ENCODE measurements at regions not wholly inside any gene's neighbourhood (a gene's known extent, or its start where the extent isn't known, plus 50 kb on each side); places are given as distances from the start of the nearest gene placed in this dataset.
"Not testable (repeated sequence)": the region's sequence is repeated elsewhere in the genome, so short reads cannot be mapped to it uniquely, and the experiment has no call there.

GRCh38 chr7:85384392-85384791 lies 197.5 kb upstream of the SEMA3D start:
- H3K27ac Mint-ChIP-seq, result no peak overlapping the region
- H3K4me3 Mint-ChIP-seq, result no peak overlapping the region
- H3K27me3 Mint-ChIP-seq, result no peaks in the 10 kb centered on the region
- no peak for ATAC-seq
- H3K9me3 Mint-ChIP-seq, result peaks cover 7% of the 10 kb centered on the region
- H3K4me1 Mint-ChIP-seq, result no peaks in the 10 kb centered on the region
- no peaks in the 10 kb centered on the region for H3K36me3 Mint-ChIP-seq

- H3K27me3 Mint-ChIP-seq, result no peaks in the 10 kb centered on the region
- H3K36me3 Mint-ChIP-seq, result no peaks in the 10 kb centered on the region
- no peaks in the 10 kb centered on the region for H3K4me1 Mint-ChIP-seq
- peaks cover 7% of the 10 kb centered on the region for H3K9me3 Mint-ChIP-seq
- no peak for ATAC-seq
- no peak overlapping the region for H3K4me3 Mint-ChIP-seq
- no peak overlapping the region for H3K27ac Mint-ChIP-seq
Observed at GRCh38 chr7:85381212-85381611, 194.4 kb upstream of the SEMA3D start.

GRCh38 chr7:85376589-85376988 lies 189.7 kb upstream of the SEMA3D start:
- Mint-ChIP-seq H3K4me1 (no peaks in the 10 kb centered on the region), H3K9me3 (peaks cover 3% of the 10 kb centered on the region), H3K36me3 (no peaks in the 10 kb centered on the region), H3K27ac (no peak overlapping the region), H3K27me3 (no peaks in the 10 kb centered on the region), H3K4me3 (no peak overlapping the region)
- ATAC-seq, result no peak

GRCh38 chr7:85356916-85357315 lies 170.1 kb upstream of the SEMA3D start:
- no peak overlapping the region for H3K27ac Mint-ChIP-seq
- H3K27me3 Mint-ChIP-seq, result no peaks in the 10 kb centered on the region

GRCh38 chr7:85343484-85343883 lies 156.6 kb upstream of the SEMA3D start:
- H3K9me3 Mint-ChIP-seq, result no peaks in the 10 kb centered on the region
- H3K27me3 Mint-ChIP-seq, result no peaks in the 10 kb centered on the region
- H3K36me3 Mint-ChIP-seq, result no peaks in the 10 kb centered on the region
- no peak overlapping the region for H3K4me3 Mint-ChIP-seq
- H3K4me1 Mint-ChIP-seq, result peaks cover 12% of the 10 kb centered on the region
- peak overlapping the region; percentile 3 for H3K27ac Mint-ChIP-seq
- ATAC-seq, result peak; percentile 72

More at GRCh38 chr7:85356916-85357315, 170.1 kb upstream of the SEMA3D start:
- H3K4me1 Mint-ChIP-seq, result no peaks in the 10 kb centered on the region
- no peak for ATAC-seq
- peaks cover 6% of the 10 kb centered on the region for H3K9me3 Mint-ChIP-seq
- no peak overlapping the region for H3K4me3 Mint-ChIP-seq
- no peaks in the 10 kb centered on the region for H3K36me3 Mint-ChIP-seq

- no peak overlapping the region for H3K4me3 Mint-ChIP-seq
Observed at GRCh38 chr7:85342781-85343180, 155.9 kb upstream of the SEMA3D start.

GRCh38 chr7:85341973-85342372 lies 155.1 kb upstream of the SEMA3D start:
- Mint-ChIP-seq H3K4me3 (no peak overlapping the region), H3K27ac (no peak overlapping the region), H3K27me3 (no peaks in the 10 kb centered on the region), H3K36me3 (no peaks in the 10 kb centered on the region), H3K4me1 (peaks cover 12% of the 10 kb centered on the region), H3K9me3 (no peaks in the 10 kb centered on the region)
- ATAC-seq, result no peak

More at GRCh38 chr7:85342781-85343180, 155.9 kb upstream of the SEMA3D start:
- Mint-ChIP-seq H3K4me1 (peaks cover 12% of the 10 kb centered on the region), H3K36me3 (no peaks in the 10 kb centered on the region), H3K27ac (no peak overlapping the region), H3K9me3 (no peaks in the 10 kb centered on the region), H3K27me3 (no peaks in the 10 kb centered on the region)
- no peak for ATAC-seq

- Mint-ChIP-seq H3K36me3 (no peaks in the 10 kb centered on the region), H3K9me3 (no peaks in the 10 kb centered on the region), H3K27me3 (no peaks in the 10 kb centered on the region), H3K4me3 (no peak overlapping the region), H3K4me1 (peaks cover 12% of the 10 kb centered on the region), H3K27ac (no peak overlapping the region)
- ATAC-seq, result no peak
Observed at GRCh38 chr7:85341121-85341520, 154.3 kb upstream of the SEMA3D start.

- Mint-ChIP-seq H3K36me3 (no peaks in the 10 kb centered on the region), H3K4me1 (no peaks in the 10 kb centered on the region), H3K27ac (no peak overlapping the region), H3K4me3 (no peak overlapping the region), H3K27me3 (no peaks in the 10 kb centered on the region), H3K9me3 (no peaks in the 10 kb centered on the region)
- no peak for ATAC-seq
Observed at GRCh38 chr7:85336086-85336485, 149.2 kb upstream of the SEMA3D start.

GRCh38 chr7:85335113-85335512 lies 148.3 kb upstream of the SEMA3D start:
- ATAC-seq, H3K9me3 Mint-ChIP-seq, H3K4me1 Mint-ChIP-seq, H3K27me3 Mint-ChIP-seq, H3K4me3 Mint-ChIP-seq, H3K27ac Mint-ChIP-seq, H3K36me3 Mint-ChIP-seq: not testable (repeated sequence)

GRCh38 chr7:85328456-85328998 lies 141.7 kb upstream of the SEMA3D start:
- Mint-ChIP-seq H3K9me3 (no peaks in the 10 kb centered on the region), H3K4me1 (no peaks in the 10 kb centered on the region), H3K36me3 (no peaks in the 10 kb centered on the region), H3K27me3 (no peaks in the 10 kb centered on the region), H3K27ac (no peak overlapping the region), H3K4me3 (no peak overlapping the region)
- no peak for ATAC-seq

- no peaks in the 10 kb centered on the region for H3K27me3 Mint-ChIP-seq
- H3K9me3 Mint-ChIP-seq, result no peaks in the 10 kb centered on the region
- no peak overlapping the region for H3K27ac Mint-ChIP-seq
- no peaks in the 10 kb centered on the region for H3K4me1 Mint-ChIP-seq
- no peak overlapping the region for H3K4me3 Mint-ChIP-seq
- no peak for ATAC-seq
- no peaks in the 10 kb centered on the region for H3K36me3 Mint-ChIP-seq
Observed at GRCh38 chr7:85324145-85324799, 137.4 kb upstream of the SEMA3D start.

GRCh38 chr7:85322252-85322651 lies 135.4 kb upstream of the SEMA3D start:
- Mint-ChIP-seq H3K4me1 (no peaks in the 10 kb centered on the region), H3K36me3 (no peaks in the 10 kb centered on the region), H3K27ac (no peak overlapping the region), H3K27me3 (no peaks in the 10 kb centered on the region), H3K4me3 (no peak overlapping the region), H3K9me3 (no peaks in the 10 kb centered on the region)
- no peak for ATAC-seq

- Mint-ChIP-seq H3K9me3 (no peaks in the 10 kb centered on the region), H3K4me1 (no peaks in the 10 kb centered on the region), H3K27ac (no peak overlapping the region), H3K36me3 (no peaks in the 10 kb centered on the region), H3K27me3 (no peaks in the 10 kb centered on the region), H3K4me3 (no peak overlapping the region)
- ATAC-seq, result no peak
Observed at GRCh38 chr7:85320699-85321476, 134.0 kb upstream of the SEMA3D start.

GRCh38 chr7:85316489-85316888 lies 129.6 kb upstream of the SEMA3D start:
- no peaks in the 10 kb centered on the region for H3K36me3 Mint-ChIP-seq
- H3K9me3 Mint-ChIP-seq, result no peaks in the 10 kb centered on the region
- no peak for ATAC-seq
- no peak overlapping the region for H3K27ac Mint-ChIP-seq
- H3K4me1 Mint-ChIP-seq, result no peaks in the 10 kb centered on the region
- H3K27me3 Mint-ChIP-seq, result no peaks in the 10 kb centered on the region
- no peak overlapping the region for H3K4me3 Mint-ChIP-seq

- Mint-ChIP-seq H3K9me3 (no peaks in the 10 kb centered on the region), H3K4me3 (no peak overlapping the region), H3K27ac (no peak overlapping the region), H3K36me3 (no peaks in the 10 kb centered on the region), H3K27me3 (no peaks in the 10 kb centered on the region), H3K4me1 (no peaks in the 10 kb centered on the region)
- ATAC-seq, result no peak
Observed at GRCh38 chr7:85310301-85310700, 123.4 kb upstream of the SEMA3D start.

Measured in stimulated activated memory B cell treated with anti-CD40 and anti-IgM and Interleukin-4, amounts not matched to agents 10 μg/mL and 1 μg/mL and 100 μg/mL, for 72 hours (primary cell).